BJ (cell line): ENCODE measurements at regions not wholly inside any gene's neighbourhood (a gene's known extent, or its start where the extent isn't known, plus 50 kb on each side); places are given as distances from the start of the nearest gene placed in this dataset.

Source experiments
- CTCF ChIA-PET: fragments of 350-600 bp; formaldehyde crosslinking; extraction: SDS; loops from one replicate; lab custom pipeline; 2021; ENCODE audit warnings: antibody characterized with exemption, inconsistent platforms; lab: Yijun Ruan, JAX
- POLR2A ChIA-PET: fragments of 300-600 bp; sonication (Branson Sonifier 250); formaldehyde crosslinking; extraction: SDS; loops from one replicate; lab custom pipeline; 2021; ENCODE audit warnings: antibody characterized with exemption; lab: Charles Lee
- DNase-seq: peaks from one replicate; pipeline ENCODE4 v3.0.0-alpha.2; 2011; ENCODE audit warnings: low read depth
- H3K27me3 ChIP-seq: 2 replicates; pipeline ENCODE4 v1.6.0; 2011; ENCODE audit warnings: low read length; ENCODE audit not compliant: control insufficient read depth, insufficient read depth
- H3K36me3 ChIP-seq: 2 replicates; pipeline ENCODE4 v1.5.1; 2011; ENCODE audit warnings: low read length; ENCODE audit not compliant: control insufficient read depth, insufficient read depth
- H3K4me3 ChIP-seq: 2 replicates; pipeline ENCODE4 v1.5.1; 2011; ENCODE audit warnings: low read depth, mild to moderate bottlenecking, control low read depth, low read length
- TF ChIP-seq, protein P1 (sequence below): IDR thresholded peaks from 2 replicates; pipeline ENCODE4 v1.5.1; 2011; ENCODE audit warnings: low read depth, mild to moderate bottlenecking, control low read depth, inconsistent platforms, low read length, moderate library complexity; ENCODE audit not compliant: insufficient read depth

DNA sequence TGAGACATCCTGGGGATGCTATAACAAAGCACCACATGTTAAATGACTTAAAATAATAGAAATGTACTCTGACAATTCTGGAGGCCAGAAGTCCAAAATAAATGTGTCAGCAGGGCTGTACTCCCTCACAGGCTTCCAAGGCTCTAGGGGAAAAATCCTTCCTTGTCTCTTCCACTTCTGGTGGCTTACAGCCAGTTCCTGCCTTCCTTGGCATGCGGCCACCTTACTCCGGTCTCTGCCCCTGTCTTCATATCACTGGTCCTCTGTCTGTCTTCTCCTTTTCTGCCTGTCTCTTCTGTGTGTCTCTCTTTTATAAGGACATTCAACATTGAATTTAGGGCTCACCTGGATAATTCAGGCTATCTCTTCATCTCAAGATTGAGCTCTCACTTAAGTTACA, 155.3 kb upstream of the SYNCRIP start:
- no peaks in the 10 kb centered on the region for H3K27me3 ChIP-seq
- TF ChIP-seq, protein P1, sequence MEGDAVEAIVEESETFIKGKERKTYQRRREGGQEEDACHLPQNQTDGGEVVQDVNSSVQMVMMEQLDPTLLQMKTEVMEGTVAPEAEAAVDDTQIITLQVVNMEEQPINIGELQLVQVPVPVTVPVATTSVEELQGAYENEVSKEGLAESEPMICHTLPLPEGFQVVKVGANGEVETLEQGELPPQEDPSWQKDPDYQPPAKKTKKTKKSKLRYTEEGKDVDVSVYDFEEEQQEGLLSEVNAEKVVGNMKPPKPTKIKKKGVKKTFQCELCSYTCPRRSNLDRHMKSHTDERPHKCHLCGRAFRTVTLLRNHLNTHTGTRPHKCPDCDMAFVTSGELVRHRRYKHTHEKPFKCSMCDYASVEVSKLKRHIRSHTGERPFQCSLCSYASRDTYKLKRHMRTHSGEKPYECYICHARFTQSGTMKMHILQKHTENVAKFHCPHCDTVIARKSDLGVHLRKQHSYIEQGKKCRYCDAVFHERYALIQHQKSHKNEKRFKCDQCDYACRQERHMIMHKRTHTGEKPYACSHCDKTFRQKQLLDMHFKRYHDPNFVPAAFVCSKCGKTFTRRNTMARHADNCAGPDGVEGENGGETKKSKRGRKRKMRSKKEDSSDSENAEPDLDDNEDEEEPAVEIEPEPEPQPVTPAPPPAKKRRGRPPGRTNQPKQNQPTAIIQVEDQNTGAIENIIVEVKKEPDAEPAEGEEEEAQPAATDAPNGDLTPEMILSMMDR = no peak
- no peaks in the 10 kb centered on the region for H3K36me3 ChIP-seq
- no peak for DNase-seq
- H3K4me3 ChIP-seq = no peak overlapping the region
- CTCF ChIA-PET = no interaction called here
- POLR2A ChIA-PET = no interaction called here

GRCh38 chr6:85795945-85796344, 153.3 kb upstream of the SYNCRIP start:
- Histone ChIP-seq H3K4me3 (no peak overlapping the region), H3K27me3 (no peaks in the 10 kb centered on the region), H3K36me3 (no peaks in the 10 kb centered on the region)
- TF ChIP-seq, protein P1 = no peak
- DNase-seq = no peak
- CTCF ChIA-PET = no interaction called here
- POLR2A ChIA-PET = no interaction called here

- H3K4me3 ChIP-seq = no peak overlapping the region
- TF ChIP-seq, protein P1 = no peak
- no peak for DNase-seq
- no peaks in the 10 kb centered on the region for H3K27me3 ChIP-seq
- H3K36me3 ChIP-seq = no peaks in the 10 kb centered on the region
- CTCF ChIA-PET = no interaction called here
- POLR2A ChIA-PET = no interaction called here
Observed at GRCh38 chr6:85792254-85792653, 149.6 kb upstream of the SYNCRIP start.

DNA sequence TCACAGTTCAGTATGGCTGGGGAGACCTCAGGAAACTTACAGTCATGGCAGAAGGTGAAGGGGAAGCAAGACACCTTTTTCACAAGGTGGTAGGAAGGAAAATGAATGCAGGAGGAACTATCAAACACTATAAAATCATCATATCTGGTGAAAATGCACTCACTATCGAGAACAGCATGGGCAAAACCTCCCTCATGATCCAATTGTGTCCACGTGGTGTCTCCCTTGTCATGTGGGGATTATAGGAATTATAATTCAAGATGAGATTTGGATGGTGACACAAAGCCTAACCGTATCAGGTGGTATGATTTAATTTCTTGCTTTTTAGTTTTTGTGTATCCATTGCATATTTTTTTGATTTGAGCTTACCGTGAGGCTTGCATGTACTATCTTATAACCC, 133.2 kb upstream of the SYNCRIP start:
- no peaks in the 10 kb centered on the region for H3K36me3 ChIP-seq
- DNase-seq = no peak
- no peak overlapping the region for H3K4me3 ChIP-seq
- H3K27me3 ChIP-seq = no peaks in the 10 kb centered on the region; the same call in 1 of the 2 replicates
- POLR2A ChIA-PET = no interaction called here
- TF ChIP-seq, protein P1 = no peak
- CTCF ChIA-PET = no interaction called here

GRCh38 chr6:85772641-85773040, 130.0 kb upstream of the SYNCRIP start:
- CTCF ChIA-PET = no interaction called here
- POLR2A ChIA-PET = no interaction called here

More at GRCh38 chr6:85772641-85773040, 130.0 kb upstream of the SYNCRIP start:
- Histone ChIP-seq H3K27me3 (no peaks in the 10 kb centered on the region; the same call in 1 of the 2 replicates), H3K36me3 (no peaks in the 10 kb centered on the region), H3K4me3 (no peak overlapping the region)
- DNase-seq = no peak
- TF ChIP-seq, protein P1 = no peak
